Prostate gland (tissue), 1 donor: ENCODE measurements at regions not wholly inside any gene's neighbourhood (a gene's known extent, or its start where the extent isn't known, plus 50 kb on each side); places are given as distances from the start of the nearest gene placed in this dataset.

ENCODE experiments used
- POLR2A ChIP-seq: fragments of 450-650 bp; IDR thresholded peaks from one replicate; pipeline ENCODE4 v1.6.1; 2016; ENCODE audit warnings: antibody characterized with exemption, mild to moderate bottlenecking
- POLR2AphosphoS5 ChIP-seq: sonication (generic); formaldehyde crosslinking; IDR thresholded peaks from one replicate; pipeline ENCODE4 v1.6.1; 2017; ENCODE audit warnings: antibody characterized with exemption

GRCh38 chr5:74082512-74083055 lies 456.6 kb downstream of the ARHGEF28 start:
- no peak for TF ChIP-seq POLR2A
- no peak for TF ChIP-seq POLR2AphosphoS5
